ENCODE measurements at regions not wholly inside any gene's neighbourhood (a gene's known extent, or its start where the extent isn't known, plus 50 kb on each side); places are given as distances from the start of the nearest gene placed in this dataset.
"Not testable (repeated sequence)": the region's sequence is repeated elsewhere in the genome, so short reads cannot be mapped to it uniquely, and the experiment has no call there.

DNA sequence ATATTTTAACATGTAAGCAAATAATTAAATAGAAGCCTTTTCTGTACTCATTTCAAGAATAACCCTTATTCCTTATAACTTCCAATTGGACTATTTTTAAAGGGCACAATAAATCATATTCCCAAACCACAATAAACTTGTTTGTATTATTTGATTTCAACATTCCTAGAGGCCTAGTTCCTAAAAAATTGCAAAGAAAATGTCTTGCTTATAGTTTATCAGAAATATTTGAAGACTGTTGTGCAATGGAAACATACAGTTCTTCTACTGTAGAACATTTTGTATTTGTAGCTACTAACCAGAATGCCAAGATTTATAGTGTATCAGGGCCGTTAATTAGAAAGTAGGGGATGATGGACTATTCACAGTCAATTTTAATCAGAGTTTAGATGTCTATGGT, 1037.0 kb upstream of the CDH18 start:
- no peak for DNase-seq

DNA sequence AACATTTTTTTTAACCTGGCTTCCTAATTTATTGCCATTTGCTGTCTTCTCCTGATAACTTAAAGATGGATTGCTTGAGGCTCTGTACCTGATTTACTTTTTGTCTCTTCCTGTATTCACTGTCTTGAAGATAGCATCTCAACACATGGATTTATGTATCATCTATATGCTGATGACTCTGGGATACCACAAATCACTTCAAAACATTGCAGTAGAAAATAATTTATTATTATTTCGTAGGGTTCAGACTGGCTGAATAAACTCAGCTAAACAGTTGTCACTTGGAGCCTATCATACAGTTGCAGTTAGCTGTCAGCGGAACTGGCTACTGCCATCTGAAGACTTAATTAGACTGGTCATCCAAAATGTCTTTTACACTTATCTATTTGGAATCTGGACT, 1025.2 kb upstream of the CDH18 start:
- no peak for DNase-seq

GRCh38 chr5:21007781-21008180, 1019.8 kb upstream of the CDH18 start:
- DNase-seq: no peak

DNA sequence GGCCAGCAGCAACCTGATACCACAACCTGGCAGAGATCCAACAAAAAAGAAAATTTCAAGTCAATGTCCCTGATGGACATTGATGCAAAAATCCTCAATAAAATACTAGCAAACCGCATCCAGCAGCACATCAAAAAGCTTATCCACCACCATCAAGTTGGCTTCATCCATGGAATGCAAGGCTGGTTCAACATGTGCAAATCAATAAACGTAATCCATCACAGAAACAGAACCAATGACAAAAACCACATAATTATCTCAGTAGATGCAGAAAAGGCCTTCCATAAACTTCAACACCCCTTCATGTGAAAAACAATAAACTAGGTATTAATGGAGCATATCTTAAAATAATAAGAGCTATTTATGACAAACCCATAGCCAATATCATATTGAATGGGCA, 1000.9 kb upstream of the CDH18 start:
- not testable (repeated sequence) for DNase-seq

DNA sequence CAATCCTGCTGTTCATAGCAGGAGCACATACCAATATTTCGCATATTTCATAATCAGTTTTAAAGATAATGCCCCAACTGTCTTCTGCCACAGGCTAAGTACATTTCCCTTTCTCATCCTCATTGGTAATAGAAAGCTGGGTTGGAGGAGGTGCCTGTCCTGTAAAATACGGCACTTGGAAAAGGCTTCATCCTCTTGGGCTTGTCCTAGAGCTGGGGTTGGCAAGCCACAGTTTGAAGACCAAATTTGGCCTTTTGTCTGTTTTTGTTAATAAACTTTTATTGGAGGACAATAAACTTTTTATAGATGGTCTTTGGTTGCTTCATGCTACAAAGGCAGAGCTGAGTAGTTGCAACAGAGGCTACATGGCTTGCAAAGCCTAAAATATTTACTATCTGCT, 997.8 kb upstream of the CDH18 start:
- no peak for DNase-seq

GRCh38 chr5:20974426-20974825, 986.4 kb upstream of the CDH18 start:
- peak; percentile 21 for DNase-seq

DNA sequence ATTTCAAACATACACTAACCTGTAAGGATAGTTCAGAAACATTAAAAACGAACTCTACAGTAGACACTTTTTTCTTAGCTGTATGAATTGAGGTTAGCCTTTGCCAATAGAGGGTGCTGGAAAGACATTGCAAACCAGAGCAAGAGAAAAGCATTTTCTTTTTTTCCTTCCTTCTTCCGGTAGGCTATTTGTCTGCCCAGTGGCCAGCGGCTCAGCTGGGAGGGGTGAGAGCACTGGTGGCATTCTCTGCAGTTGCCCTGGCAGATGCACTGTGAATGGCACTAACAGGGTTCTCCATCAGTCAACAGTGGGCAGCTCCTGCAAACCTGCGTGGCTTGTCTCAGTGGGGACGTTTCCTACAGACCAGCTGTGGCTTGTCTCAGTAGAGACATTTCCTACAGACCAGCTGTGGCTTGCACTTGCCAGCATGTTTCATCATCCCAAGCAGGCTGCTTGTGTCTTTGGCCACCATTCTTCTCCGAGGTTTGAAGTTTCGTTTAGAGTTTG, 984.5 kb upstream of the CDH18 start:
- DNase-seq: no peak

DNA sequence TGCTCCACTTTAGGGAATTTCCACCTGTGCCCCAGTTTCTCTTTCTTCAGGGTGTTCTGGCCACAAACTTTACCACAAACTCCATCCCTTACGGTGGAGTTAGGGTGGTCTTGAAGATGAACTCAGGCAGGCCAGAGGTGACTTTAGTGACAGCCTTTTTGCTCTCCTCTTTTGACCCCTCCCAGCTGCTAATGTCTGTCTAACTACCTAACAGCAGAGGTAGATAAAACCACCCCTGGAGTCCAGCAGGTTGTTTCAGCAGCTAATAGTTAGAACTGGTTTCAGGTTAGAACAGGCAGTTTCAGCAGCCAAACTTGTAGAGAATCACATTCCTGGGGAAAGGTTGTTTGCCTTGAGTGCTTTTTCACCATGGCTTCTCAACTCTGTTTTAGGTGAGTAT, 971.3 kb upstream of the CDH18 start:
- DNase-seq: no peak

GRCh38 chr5:20958641-20959040, 970.6 kb upstream of the CDH18 start:
- no peak for DNase-seq

GRCh38 chr5:20956134-20956533, 968.1 kb upstream of the CDH18 start:
- no peak for DNase-seq

DNA sequence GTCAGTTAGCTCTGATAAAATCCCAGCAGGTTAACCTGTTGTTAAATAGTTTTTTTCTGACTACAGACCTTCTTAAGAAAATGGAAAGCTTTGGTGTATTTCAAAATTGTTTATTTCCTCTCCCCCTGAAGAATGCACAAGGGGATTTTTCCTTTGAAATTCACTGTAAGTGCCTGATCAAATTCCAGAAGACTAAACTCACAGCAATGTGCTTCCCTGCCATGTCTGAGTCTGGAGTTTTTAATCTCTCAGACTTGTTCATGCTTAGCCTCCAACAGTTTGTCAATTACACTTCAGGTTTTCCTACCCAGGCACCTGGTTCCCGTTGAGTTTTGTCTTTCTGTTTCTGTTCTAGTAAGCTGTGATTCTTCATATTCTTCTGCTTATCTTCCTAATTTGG, 961.6 kb upstream of the CDH18 start:
- no peak for DNase-seq

DNA sequence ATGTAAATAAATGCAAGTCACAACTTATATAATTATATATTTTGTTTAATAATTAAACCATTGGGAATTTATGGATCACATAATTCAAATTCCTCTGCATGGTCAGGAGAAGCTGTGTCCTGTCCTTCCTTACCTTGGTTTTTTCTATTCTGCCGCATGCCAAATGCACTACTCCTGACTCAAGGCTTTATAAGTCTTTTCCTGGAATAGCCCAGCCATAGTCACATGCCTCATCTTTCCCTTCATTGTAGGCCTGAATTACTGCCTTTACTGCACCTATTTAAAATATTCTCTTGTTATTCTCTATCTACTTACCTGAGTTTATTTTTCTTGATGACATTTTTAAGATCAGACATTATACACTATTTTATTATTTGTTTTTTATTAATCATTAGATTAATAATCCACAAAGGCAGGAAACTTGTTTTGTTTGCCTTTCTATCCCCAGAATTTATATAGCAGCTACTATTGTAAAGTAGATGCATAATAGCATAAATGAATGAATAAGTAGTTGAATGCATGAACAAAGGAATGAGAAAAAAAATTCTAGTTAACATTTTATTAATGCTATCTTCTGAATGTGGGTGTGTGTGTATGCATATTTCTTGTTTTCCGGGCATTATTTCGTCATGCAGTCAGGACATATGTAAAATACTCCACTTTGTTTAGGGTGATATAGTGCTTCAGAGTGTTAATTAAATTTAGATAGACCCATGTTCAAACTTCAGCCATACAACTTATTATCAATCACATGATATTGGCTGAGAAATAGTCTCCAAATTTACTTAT, 955.4 kb upstream of the CDH18 start:
- not testable (repeated sequence) for DNase-seq

DNA sequence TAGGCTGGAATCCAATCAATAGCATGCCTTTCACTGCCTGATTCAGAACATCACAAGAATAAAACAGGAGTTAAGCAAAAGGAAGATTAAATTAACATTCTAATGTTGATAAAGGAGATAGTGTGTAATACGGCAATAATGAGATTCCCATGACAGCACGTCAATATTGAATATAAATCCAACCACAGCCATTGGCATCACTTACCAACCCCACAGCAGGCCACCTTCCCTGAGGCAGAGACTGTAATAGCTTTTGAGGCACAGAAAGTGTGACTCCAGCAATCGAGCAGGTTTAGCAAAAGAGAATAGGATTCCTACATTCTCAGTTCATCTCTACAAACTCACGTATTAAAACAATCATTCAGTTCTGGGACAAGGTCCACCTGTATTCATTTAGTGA, 954.6 kb upstream of the CDH18 start:
- not testable (repeated sequence) for DNase-seq

GRCh38 chr5:20940786-20941185, 952.8 kb upstream of the CDH18 start:
- not testable (repeated sequence) for DNase-seq

DNA sequence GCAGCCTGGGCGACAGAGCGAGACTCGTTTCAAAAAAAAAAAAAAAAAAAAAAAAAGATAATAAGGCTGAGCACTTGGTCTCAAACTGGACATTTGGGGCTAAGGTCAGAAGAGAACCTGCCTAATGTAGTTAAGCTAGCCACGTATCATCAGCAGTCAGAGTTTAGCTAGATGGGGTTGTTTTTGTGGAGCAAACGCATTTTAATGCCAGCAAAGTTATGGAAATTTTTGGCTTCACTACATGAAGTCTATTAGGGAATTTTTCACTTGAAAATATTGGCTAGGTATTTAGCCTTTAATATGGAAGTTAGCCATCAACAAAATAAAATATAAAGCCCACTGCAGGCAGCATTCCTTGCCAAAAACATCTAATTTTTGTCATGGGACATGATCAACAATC, 902.9 kb upstream of the CDH18 start:
- not testable (repeated sequence) for DNase-seq

DNA sequence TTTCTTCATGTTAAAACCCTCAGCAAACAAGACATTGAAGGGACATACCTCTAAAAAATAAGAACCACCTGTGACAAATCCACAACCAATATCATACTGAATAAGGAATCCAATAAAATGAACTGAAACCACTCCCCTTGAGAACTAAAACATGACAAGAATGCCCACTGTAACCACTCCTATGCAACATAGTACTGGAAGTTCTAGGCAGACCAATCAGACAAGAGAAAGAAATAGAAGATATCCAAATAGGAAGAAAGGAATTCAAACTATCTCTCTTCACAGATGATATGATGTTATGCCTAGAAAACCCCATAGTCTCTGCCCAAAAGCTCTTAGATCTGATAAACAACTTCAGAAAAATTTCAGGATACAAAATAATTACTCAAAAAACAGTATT, 887.7 kb upstream of the CDH18 start:
- DNase-seq: not testable (repeated sequence)

GRCh38 chr5:20865892-20866291, 877.9 kb upstream of the CDH18 start:
- not testable (repeated sequence) for DNase-seq

GRCh38 chr5:20833081-20833627, 845.2 kb upstream of the CDH18 start:
- DNase-seq: no peak

GRCh38 chr5:20832204-20833080, 844.4 kb upstream of the CDH18 start:
- no peak for DNase-seq

DNA sequence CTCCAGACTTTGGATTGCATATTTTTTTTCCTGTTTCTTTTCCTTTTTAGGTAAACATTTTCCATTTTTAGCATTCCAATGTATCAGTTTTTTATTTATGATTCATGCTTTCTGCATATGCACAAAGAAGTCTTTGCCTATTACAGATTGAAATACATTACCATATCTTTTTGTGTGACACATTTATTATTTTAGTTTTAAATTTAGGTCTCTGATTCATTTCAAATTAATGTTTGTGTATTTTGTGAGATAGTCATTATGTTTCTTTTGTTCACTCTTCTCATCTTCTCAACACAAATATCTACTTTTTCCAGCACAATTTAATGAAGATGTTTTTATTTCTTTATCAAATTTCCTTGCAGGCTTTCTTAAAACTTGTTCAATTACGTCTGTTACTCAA, 838.0 kb upstream of the CDH18 start:
- DNase-seq: not testable (repeated sequence)

- not testable (repeated sequence) for DNase-seq
These were observed 809.2 kb upstream of the CDH18 start for GRCh38 chr5:20797216-20797615.

DNA sequence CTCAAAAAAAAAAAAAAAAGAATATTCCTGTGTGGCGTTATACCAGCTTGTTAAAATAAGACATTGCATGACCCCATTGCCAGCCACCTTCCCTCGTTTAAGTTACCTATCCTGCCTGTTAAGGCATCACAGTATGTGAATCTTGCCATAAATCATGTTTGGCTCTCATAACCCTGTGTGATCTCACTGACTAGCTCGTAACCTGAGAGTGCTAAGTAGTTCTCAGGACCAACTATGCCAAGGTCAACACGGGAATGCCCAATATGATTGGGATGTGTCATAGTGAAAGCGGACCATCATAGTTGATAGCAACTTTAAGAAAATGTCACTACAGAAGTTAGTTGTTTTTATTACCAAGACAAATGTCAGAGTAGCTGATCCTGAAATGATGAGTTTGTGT, 796.8 kb upstream of the CDH18 start:
- DNase-seq: not testable (repeated sequence)

GRCh38 chr5:20783484-20783883, 795.5 kb upstream of the CDH18 start:
- not testable (repeated sequence) for DNase-seq

- DNase-seq: not testable (repeated sequence)
These were observed 783.3 kb upstream of the CDH18 start for GRCh38 chr5:20771338-20771737.

All from NCI-H1092 (cell line).